ENCODE measurements at regions not wholly inside any gene's neighbourhood (a gene's known extent, or its start where the extent isn't known, plus 50 kb on each side); places are given as distances from the start of the nearest gene placed in this dataset.
A peak's percentile ranks its signal among the peaks of the same experiment; 100 is the strongest.

DNA sequence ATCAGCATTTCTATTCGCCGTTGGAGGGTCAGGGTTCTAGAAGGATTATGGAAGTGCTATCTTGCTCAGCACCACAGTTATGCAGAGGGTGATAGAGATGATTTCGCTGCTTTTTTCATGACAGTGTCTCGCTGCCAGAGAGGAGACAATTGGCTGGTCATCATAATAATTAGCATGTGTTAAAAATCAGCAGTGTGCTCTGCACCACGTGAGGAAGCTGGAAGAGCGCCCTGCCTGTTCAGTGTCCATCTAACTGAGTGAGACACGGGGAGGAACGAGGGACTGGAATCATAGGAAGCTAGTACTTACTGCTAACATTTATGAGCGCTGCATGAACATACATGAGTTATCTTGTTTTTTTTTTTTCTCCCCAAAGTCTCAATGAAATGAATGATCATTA lies 116.2 kb upstream of the PLAAT1 start:
- no CpG with 5 or more reads among the region's 9 CpGs for WGBS (ENCODE audit: extremely low coverage, insufficient coverage, low lambda C conversion rate)
- DNase-seq: no peak

GRCh38 chr3:193129607-193130006 lies 111.4 kb upstream of the PLAAT1 start:
- Histone ChIP-seq H3K79me1 (ENCODE audit: low read length) (no peaks in the 10 kb centered on the region), H3K9ac (ENCODE audit: low read length) (no peak overlapping the region), H3K4me3 (ENCODE audit: low read length) (no peak overlapping the region), H4K5ac (ENCODE audit: low read length) (no peak overlapping the region), H3K4me1 (ENCODE audit: control insufficient read depth, low read depth, low read length) (no peaks in the 10 kb centered on the region), H3K4me2 (ENCODE audit: low read length) (no peak overlapping the region), H4K8ac (ENCODE audit: low read depth, low read length) (no peak overlapping the region), H3K27me3 (ENCODE audit: insufficient read depth, low read length, poor library complexity) (no peaks in the 10 kb centered on the region), H3K23ac (ENCODE audit: low read length) (no peak overlapping the region), H3K56ac (ENCODE audit: low read length) (no peak overlapping the region), H3K4ac (ENCODE audit: low read depth, low read length) (no peak overlapping the region), H3K36me3 (ENCODE audit: control insufficient read depth, insufficient read depth, low read length) (no peaks in the 10 kb centered on the region), H2BK5ac (ENCODE audit: low read length) (no peak overlapping the region), H3K18ac (ENCODE audit: low read length) (no peak overlapping the region), H3K79me2 (ENCODE audit: control insufficient read depth, insufficient read depth, low read length) (no peaks in the 10 kb centered on the region), H2AK5ac (ENCODE audit: low read length) (no peak overlapping the region), H3K27ac (ENCODE audit: low read depth, low read length) (no peak overlapping the region), H2BK120ac (ENCODE audit: low read depth, low read length) (no peak overlapping the region), H2BK15ac (replicated peaks; ENCODE audit: low read depth) (no peak overlapping the region)
- peak; percentile 28 for DNase-seq
- no CpG with 5 or more reads among the region's 4 CpGs for WGBS (ENCODE audit: extremely low coverage, insufficient coverage, low lambda C conversion rate)

More for the DNA sequence above, 116.2 kb upstream of the PLAAT1 start:
- H4K8ac ChIP-seq (ENCODE audit: low read depth, low read length): no peak overlapping the region
- no peaks in the 10 kb centered on the region for H3K79me2 ChIP-seq (ENCODE audit: control insufficient read depth, insufficient read depth, low read length)
- no peaks in the 10 kb centered on the region for H3K36me3 ChIP-seq (ENCODE audit: control insufficient read depth, insufficient read depth, low read length)
- H3K18ac ChIP-seq (ENCODE audit: low read length): no peak overlapping the region
- no peak overlapping the region for H2AK5ac ChIP-seq (ENCODE audit: low read length)
- no peaks in the 10 kb centered on the region for H3K79me1 ChIP-seq (ENCODE audit: low read length)
- no peak overlapping the region for H2BK15ac ChIP-seq (replicated peaks; ENCODE audit: low read depth)
- H2BK5ac ChIP-seq (ENCODE audit: low read length): no peak overlapping the region
- H4K5ac ChIP-seq (ENCODE audit: low read length): no peak overlapping the region
- no peak overlapping the region for H3K9ac ChIP-seq (ENCODE audit: low read length)
- H3K23ac ChIP-seq (ENCODE audit: low read length): no peak overlapping the region
- no peak overlapping the region for H2BK120ac ChIP-seq (ENCODE audit: low read depth, low read length)
- no peaks in the 10 kb centered on the region for H3K27me3 ChIP-seq (ENCODE audit: insufficient read depth, low read length, poor library complexity)
- H3K27ac ChIP-seq (ENCODE audit: low read depth, low read length): no peak overlapping the region
- H3K4me1 ChIP-seq (ENCODE audit: control insufficient read depth, low read depth, low read length): no peaks in the 10 kb centered on the region
- no peak overlapping the region for H3K56ac ChIP-seq (ENCODE audit: low read length)
- no peak overlapping the region for H3K4me3 ChIP-seq (ENCODE audit: low read length)
- H3K4me2 ChIP-seq (ENCODE audit: low read length): no peak overlapping the region
- no peak overlapping the region for H3K4ac ChIP-seq (ENCODE audit: low read depth, low read length)

DNA sequence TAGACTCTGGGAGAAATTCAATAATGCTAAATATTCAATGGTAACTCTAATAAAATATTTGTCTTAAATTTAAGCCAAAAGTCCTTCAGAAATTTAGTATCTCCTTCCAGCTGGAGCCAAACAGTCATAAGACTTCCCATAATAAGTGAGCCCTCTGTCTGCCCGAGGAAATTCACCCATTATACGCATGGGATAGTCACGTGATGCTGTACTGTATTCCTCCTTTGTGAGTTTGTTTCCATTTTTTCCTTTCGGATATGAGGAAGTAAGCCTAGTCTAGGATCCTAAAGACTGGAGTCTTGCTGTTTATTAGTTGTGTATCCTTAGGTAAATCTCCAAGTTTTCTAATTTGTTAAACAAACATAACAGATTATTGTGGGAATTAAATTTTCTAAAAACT lies 110.4 kb upstream of the PLAAT1 start:
- Histone ChIP-seq H3K4me3 (ENCODE audit: low read length) (no peak overlapping the region), H3K36me3 (ENCODE audit: control insufficient read depth, insufficient read depth, low read length) (no peaks in the 10 kb centered on the region), H3K56ac (ENCODE audit: low read length) (no peak overlapping the region), H2BK120ac (ENCODE audit: low read depth, low read length) (no peak overlapping the region), H3K4me2 (ENCODE audit: low read length) (no peak overlapping the region), H3K27ac (ENCODE audit: low read depth, low read length) (no peak overlapping the region), H2BK5ac (ENCODE audit: low read length) (no peak overlapping the region), H3K27me3 (ENCODE audit: insufficient read depth, low read length, poor library complexity) (no peaks in the 10 kb centered on the region), H3K4me1 (ENCODE audit: control insufficient read depth, low read depth, low read length) (no peaks in the 10 kb centered on the region), H3K79me1 (ENCODE audit: low read length) (no peaks in the 10 kb centered on the region), H3K9ac (ENCODE audit: low read length) (no peak overlapping the region), H2BK15ac (replicated peaks; ENCODE audit: low read depth) (no peak overlapping the region), H4K8ac (ENCODE audit: low read depth, low read length) (no peak overlapping the region), H3K18ac (ENCODE audit: low read length) (no peak overlapping the region), H2AK5ac (ENCODE audit: low read length) (no peak overlapping the region), H3K79me2 (ENCODE audit: control insufficient read depth, insufficient read depth, low read length) (no peaks in the 10 kb centered on the region), H3K23ac (ENCODE audit: low read length) (no peak overlapping the region), H3K4ac (ENCODE audit: low read depth, low read length) (no peak overlapping the region), H4K5ac (ENCODE audit: low read length) (no peak overlapping the region)
- no CpG with 5 or more reads among the region's 4 CpGs for WGBS (ENCODE audit: extremely low coverage, insufficient coverage, low lambda C conversion rate)
- no peak for DNase-seq

DNA sequence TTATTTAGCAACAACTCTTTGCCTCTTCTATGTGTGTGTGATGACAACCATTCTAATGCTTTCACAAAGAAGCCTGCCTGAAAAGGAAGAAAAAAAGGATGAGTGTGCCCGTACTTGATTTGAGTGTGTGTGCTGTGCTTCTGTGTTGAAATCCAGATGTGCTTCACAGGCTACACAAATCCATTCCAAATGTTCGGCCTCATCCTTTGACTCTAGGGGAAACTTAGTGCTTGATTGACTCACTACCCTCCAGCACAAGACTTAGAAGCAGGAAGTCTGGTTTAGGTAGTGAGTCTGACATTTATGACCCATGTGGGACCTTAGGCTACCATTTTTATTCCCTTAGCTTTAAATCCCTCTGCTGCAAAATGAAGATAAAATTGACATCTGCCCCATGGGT lies 108.8 kb upstream of the PLAAT1 start:
- H3K79me2 ChIP-seq (ENCODE audit: control insufficient read depth, insufficient read depth, low read length): no peaks in the 10 kb centered on the region
- H3K36me3 ChIP-seq (ENCODE audit: control insufficient read depth, insufficient read depth, low read length): no peaks in the 10 kb centered on the region
- no peak overlapping the region for H4K8ac ChIP-seq (ENCODE audit: low read depth, low read length)
- no CpG with 5 or more reads among the region's 2 CpGs for WGBS (ENCODE audit: extremely low coverage, insufficient coverage, low lambda C conversion rate)
- H3K23ac ChIP-seq (ENCODE audit: low read length): no peak overlapping the region
- H4K5ac ChIP-seq (ENCODE audit: low read length): no peak overlapping the region
- no peak for DNase-seq
- H3K56ac ChIP-seq (ENCODE audit: low read length): no peak overlapping the region
- no peak overlapping the region for H3K4ac ChIP-seq (ENCODE audit: low read depth, low read length)
- no peak overlapping the region for H2BK120ac ChIP-seq (ENCODE audit: low read depth, low read length)
- H3K4me2 ChIP-seq (ENCODE audit: low read length): no peak overlapping the region
- no peak overlapping the region for H2BK5ac ChIP-seq (ENCODE audit: low read length)
- no peaks in the 10 kb centered on the region for H3K79me1 ChIP-seq (ENCODE audit: low read length)
- H2BK15ac ChIP-seq (replicated peaks; ENCODE audit: low read depth): no peak overlapping the region
- no peaks in the 10 kb centered on the region for H3K27me3 ChIP-seq (ENCODE audit: insufficient read depth, low read length, poor library complexity)
- H3K4me3 ChIP-seq (ENCODE audit: low read length): no peak overlapping the region
- no peak overlapping the region for H3K9ac ChIP-seq (ENCODE audit: low read length)
- H3K27ac ChIP-seq (ENCODE audit: low read depth, low read length): no peak overlapping the region
- no peak overlapping the region for H3K18ac ChIP-seq (ENCODE audit: low read length)
- no peak overlapping the region for H2AK5ac ChIP-seq (ENCODE audit: low read length)
- no peaks in the 10 kb centered on the region for H3K4me1 ChIP-seq (ENCODE audit: control insufficient read depth, low read depth, low read length)

DNA sequence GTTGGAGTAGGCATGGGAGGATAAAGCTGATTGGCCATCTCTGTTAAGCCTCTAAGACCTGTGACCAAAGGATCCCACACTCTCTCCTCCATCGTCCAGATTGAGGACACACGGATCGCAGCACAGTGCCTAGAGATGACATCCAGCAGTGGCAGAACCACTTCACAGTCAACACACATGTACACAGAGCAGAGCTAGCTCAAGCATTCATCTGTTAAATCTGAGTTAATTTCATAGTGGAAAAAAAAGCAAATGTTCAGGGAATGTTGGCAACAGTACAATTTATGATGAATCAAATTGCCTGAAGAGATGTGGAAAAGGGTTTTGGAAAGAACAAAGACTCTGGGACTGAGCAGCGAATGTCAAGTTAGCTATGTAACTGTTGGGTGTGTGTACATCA lies 108.1 kb upstream of the PLAAT1 start:
- Histone ChIP-seq H3K79me2 (ENCODE audit: control insufficient read depth, insufficient read depth, low read length) (no peaks in the 10 kb centered on the region), H3K79me1 (ENCODE audit: low read length) (no peaks in the 10 kb centered on the region), H2AK5ac (ENCODE audit: low read length) (no peak overlapping the region), H3K4me1 (ENCODE audit: control insufficient read depth, low read depth, low read length) (no peaks in the 10 kb centered on the region), H3K4ac (ENCODE audit: low read depth, low read length) (no peak overlapping the region), H2BK15ac (replicated peaks; ENCODE audit: low read depth) (no peak overlapping the region), H3K9ac (ENCODE audit: low read length) (no peak overlapping the region), H3K27me3 (ENCODE audit: insufficient read depth, low read length, poor library complexity) (no peaks in the 10 kb centered on the region), H3K4me2 (ENCODE audit: low read length) (no peak overlapping the region), H2BK120ac (ENCODE audit: low read depth, low read length) (no peak overlapping the region), H3K27ac (ENCODE audit: low read depth, low read length) (no peak overlapping the region), H3K4me3 (ENCODE audit: low read length) (no peak overlapping the region), H3K23ac (ENCODE audit: low read length) (no peak overlapping the region), H4K8ac (ENCODE audit: low read depth, low read length) (no peak overlapping the region), H4K5ac (ENCODE audit: low read length) (no peak overlapping the region), H2BK5ac (ENCODE audit: low read length) (no peak overlapping the region), H3K18ac (ENCODE audit: low read length) (no peak overlapping the region), H3K36me3 (ENCODE audit: control insufficient read depth, insufficient read depth, low read length) (no peaks in the 10 kb centered on the region), H3K56ac (ENCODE audit: low read length) (no peak overlapping the region)
- no CpG with 5 or more reads among the region's 4 CpGs for WGBS (ENCODE audit: extremely low coverage, insufficient coverage, low lambda C conversion rate)
- no peak for DNase-seq

DNA sequence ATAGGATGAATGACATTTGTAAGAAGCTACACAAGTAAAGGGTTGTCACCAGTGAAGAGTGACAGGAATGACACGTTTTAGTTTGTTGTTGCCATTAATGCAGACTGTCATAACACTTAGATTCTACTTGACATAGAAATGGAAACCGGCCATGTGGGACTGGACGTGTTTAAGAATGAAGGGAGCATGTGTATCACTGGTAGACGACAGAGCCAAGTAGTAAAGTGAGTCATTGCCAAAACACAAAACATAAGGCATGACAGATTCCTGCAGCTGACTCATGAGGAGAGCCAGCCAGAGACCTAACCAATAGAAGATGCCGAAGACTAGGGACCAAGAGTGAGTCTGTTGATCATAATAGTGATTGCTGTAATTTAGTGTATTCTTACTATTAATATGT lies 106.2 kb upstream of the PLAAT1 start:
- H2BK5ac ChIP-seq (ENCODE audit: low read length): no peak overlapping the region
- H3K56ac ChIP-seq (ENCODE audit: low read length): no peak overlapping the region
- no peak overlapping the region for H2BK15ac ChIP-seq (replicated peaks; ENCODE audit: low read depth)
- DNase-seq: no peak
- no CpG with 5 or more reads among the region's 5 CpGs for WGBS (ENCODE audit: extremely low coverage, insufficient coverage, low lambda C conversion rate)
- no peak overlapping the region for H3K4ac ChIP-seq (ENCODE audit: low read depth, low read length)
- no peak overlapping the region for H4K5ac ChIP-seq (ENCODE audit: low read length)
- no peak overlapping the region for H2AK5ac ChIP-seq (ENCODE audit: low read length)
- no peak overlapping the region for H3K4me3 ChIP-seq (ENCODE audit: low read length)
- H3K36me3 ChIP-seq (ENCODE audit: control insufficient read depth, insufficient read depth, low read length): no peaks in the 10 kb centered on the region
- H3K9ac ChIP-seq (ENCODE audit: low read length): no peak overlapping the region
- H4K8ac ChIP-seq (ENCODE audit: low read depth, low read length): no peak overlapping the region
- H3K27me3 ChIP-seq (ENCODE audit: insufficient read depth, low read length, poor library complexity): no peaks in the 10 kb centered on the region
- no peak overlapping the region for H3K18ac ChIP-seq (ENCODE audit: low read length)
- no peak overlapping the region for H3K27ac ChIP-seq (ENCODE audit: low read depth, low read length)
- no peak overlapping the region for H3K4me2 ChIP-seq (ENCODE audit: low read length)
- H3K4me1 ChIP-seq (ENCODE audit: control insufficient read depth, low read depth, low read length): no peaks in the 10 kb centered on the region
- no peak overlapping the region for H3K23ac ChIP-seq (ENCODE audit: low read length)
- H3K79me2 ChIP-seq (ENCODE audit: control insufficient read depth, insufficient read depth, low read length): no peaks in the 10 kb centered on the region
- no peak overlapping the region for H2BK120ac ChIP-seq (ENCODE audit: low read depth, low read length)
- H3K79me1 ChIP-seq (ENCODE audit: low read length): no peaks in the 10 kb centered on the region

Measured in mesendoderm (in vitro differentiated cells).